GM12878 (cell line): ENCODE measurements at regions not wholly inside any gene's neighbourhood (a gene's known extent, or its start where the extent isn't known, plus 50 kb on each side); places are given as distances from the start of the nearest gene placed in this dataset.

Source experiments
- ATAC-seq: fragments of 200-7000 bp; cut with Tn5 transposase; 3 replicates; pipeline ENCODE4 v1.9.1; 2020; ENCODE audit warnings: mild to moderate bottlenecking, moderate library complexity
- BruUV-seq: library from RNA; stranded (reverse); fragments of 400-500 nt; replicated peaks from 2 replicates; lab custom pipeline; 2021; lab: Mats Ljungman, UMichigan
- CTCF ChIA-PET: fragments of 300-600 bp; sonication (Branson Sonifier 250); formaldehyde crosslinking; extraction: SDS; loops from one replicate; lab custom pipeline; 2021; ENCODE audit warnings: inconsistent platforms; lab: Yijun Ruan, JAX
- POLR2A ChIA-PET: fragments of 350-600 bp; formaldehyde crosslinking; extraction: SDS; loops from one replicate; lab custom pipeline; 2021; ENCODE audit warnings: inconsistent platforms; lab: Charles Lee
- RAD21 ChIA-PET: fragments of 300-600 bp; sonication (Branson Sonifier 250); formaldehyde crosslinking; loops from one replicate; lab custom pipeline; 2023; ENCODE audit warnings: antibody characterized with exemption; ENCODE audit not compliant: unreplicated experiment; lab: Charles Lee
- SMC1A ChIA-PET: fragments of 300-600 bp; sonication (Branson Sonifier 250); formaldehyde crosslinking; loops from one replicate; lab custom pipeline; 2023; ENCODE audit not compliant: unreplicated experiment, uncharacterized antibody; lab: Charles Lee
- DNase-seq: peaks from one replicate; pipeline ENCODE4 v3.0.0-alpha.2; 2011; ENCODE audit warnings: low read depth, low spot score
- FAIRE-seq: peaks from 3 replicates; lab custom pipeline; 2011; peaks lifted over from hg19 to GRCh38; lab: Jason Lieb, UNC
- H2AFZ ChIP-seq: 2 replicates; pipeline ENCODE4 v1.6.0; 2011; ENCODE audit warnings: low read depth, low read length, control low read depth; ENCODE audit not compliant: control insufficient read depth
- H3K27ac ChIP-seq: 2 replicates; pipeline ENCODE4 v1.5.1; 2011; ENCODE audit warnings: control low read depth; ENCODE audit not compliant: control insufficient read depth, insufficient read depth
- H3K27me3 ChIP-seq, 2 experiments: replicated peaks in 1 of 2; 2 replicates each; pipeline versions ENCODE4 v1.6.0 to v1.6.1; 2011; ENCODE audit warnings: low read length in 1 of 2; ENCODE audit not compliant: control insufficient read depth in 2 of 2, insufficient read depth in 2 of 2
- H3K36me3 ChIP-seq, 2 experiments: 2 replicates each; pipeline ENCODE4 v1.5.1; 2011; ENCODE audit warnings: low read length in 1 of 2; ENCODE audit not compliant: control insufficient read depth in 2 of 2, insufficient read depth in 2 of 2
- H3K4me1 ChIP-seq: 2 replicates; pipeline ENCODE4 v1.6.1; 2011; ENCODE audit warnings: mild to moderate bottlenecking, low read length, moderate library complexity, mixed read lengths; ENCODE audit not compliant: control insufficient read depth, insufficient read depth
- H3K4me2 ChIP-seq: 2 replicates; pipeline ENCODE4 v1.6.0; 2011; ENCODE audit warnings: control low read depth; ENCODE audit not compliant: control insufficient read depth, insufficient read depth
- H3K4me3 ChIP-seq: fragments of 200-600 bp; sonication (generic); 2 replicates; pipeline ENCODE4 v1.5.1; 2016
- H3K79me2 ChIP-seq: 2 replicates; pipeline ENCODE4 v1.6.0; 2011; ENCODE audit warnings: low read length; ENCODE audit not compliant: control insufficient read depth, insufficient read depth
- H3K9ac ChIP-seq: 2 replicates; pipeline ENCODE4 v1.8.0; 2011; ENCODE audit warnings: low read length, control low read depth, mixed read lengths; ENCODE audit not compliant: control insufficient read depth, insufficient read depth
- H3K9me3 ChIP-seq: replicated peaks from 3 replicates; pipeline ENCODE4 v1.5.1; 2011; ENCODE audit warnings: mild to moderate bottlenecking, low read length; ENCODE audit not compliant: control insufficient read depth, insufficient read depth
- H4K20me1 ChIP-seq: 2 replicates; pipeline ENCODE4 v1.6.0; 2011; ENCODE audit not compliant: control insufficient read depth, insufficient read depth
- BHLHE40 ChIP-seq, 2 experiments: fragments of 450-650 bp in 1 of 2; IDR thresholded peaks; 2 replicates each; pipeline ENCODE4 v1.6.1; 2011 to 2017; ENCODE audit warnings: low read depth in 2 of 2, borderline replicate concordance in 1 of 2, improper control_type of control experiment in 1 of 2, low read length in 1 of 2, mild to moderate bottlenecking in 1 of 2
- FOXM1 ChIP-seq: IDR thresholded peaks from 2 replicates; pipeline ENCODE4 v1.6.1; 2012; ENCODE audit warnings: low read depth, mild to moderate bottlenecking, inconsistent platforms, low read length, moderate library complexity
- KDM1A ChIP-seq: fragments of 200-600 bp; sonication (generic); IDR thresholded peaks from 2 replicates; pipeline ENCODE4 v1.6.1; 2016; ENCODE audit warnings: borderline replicate concordance
- MEF2B ChIP-seq: fragments of 450-650 bp; IDR thresholded peaks from 2 replicates; pipeline ENCODE4 v1.6.1; 2018; ENCODE audit warnings: mild to moderate bottlenecking, moderate library complexity; ENCODE audit not compliant: partially characterized antibody, poor library complexity, severe bottlenecking
- PBX3 ChIP-seq: IDR thresholded peaks from 2 replicates; pipeline ENCODE4 v1.6.1; 2011; ENCODE audit warnings: mild to moderate bottlenecking, low read depth, low read length, moderate library complexity; ENCODE audit not compliant: insufficient replicate concordance
- RCOR1 ChIP-seq: conservative IDR thresholded peaks from 2 replicates; pipeline ENCODE4 v1.6.1; 2012; ENCODE audit warnings: low read depth, low read length, improper control_type of control experiment
- TCF3 ChIP-seq: IDR thresholded peaks from 2 replicates; pipeline ENCODE4 v1.6.1; 2012; ENCODE audit warnings: low read depth, mild to moderate bottlenecking, low read length, borderline replicate concordance; ENCODE audit not compliant: insufficient read depth
- YBX1 ChIP-seq: fragments of 450-650 bp; IDR thresholded peaks from 2 replicates; pipeline ENCODE4 v1.6.1; 2016; ENCODE audit warnings: antibody characterized with exemption
- ZSCAN29 ChIP-seq: fragments of 450-650 bp; IDR thresholded peaks from 2 replicates; pipeline ENCODE4 v1.6.1; 2017; ENCODE audit warnings: mild to moderate bottlenecking, moderate library complexity
- WGBS: methylation state at CpG from one replicate; pipeline ENCODE4 v1.1.6; 2016; ENCODE audit warnings: low lambda C conversion rate; ENCODE audit not compliant: insufficient replicate concordance, insufficient coverage; ENCODE audit errors: missing lambda C conversion rate; 5-methylcytosine and 5-hydroxymethylcytosine counted together
- in situ Hi-C: fragments of 300-500 bp; cut with MboI; formaldehyde crosslinking; loops from 9 replicates; pipeline ENCODE4 v1.14.3; 2018; ENCODE audit warnings: mixed read lengths
- intact Hi-C: fragments of 100-400 bp; cut with micrococcal nuclease; formaldehyde crosslinking; loops from one replicate; pipeline ENCODE4 v1.14.2; 2022; ENCODE audit not compliant: unreplicated experiment
- TF ChIP-seq, protein P1 (sequence below): fragments of 150-350 bp; IDR thresholded peaks from 2 replicates; pipeline ENCODE4 v1.6.1; 2016; ENCODE audit warnings: low read depth, low read length

GRCh38 chr6:40685862-40686261 lies 98.7 kb upstream of the LRFN2 start:
- DNase-seq = no peak
- Histone ChIP-seq H3K27me3 (no peaks in the 10 kb centered on the region; a peak in 2 of 4 replicates), H3K9ac (no peak overlapping the region), H2AFZ (no peak overlapping the region), H3K36me3 (no peaks in the 10 kb centered on the region), H4K20me1 (no peaks in the 10 kb centered on the region), H3K4me3 (no peak overlapping the region), H3K9me3 (no peaks in the 10 kb centered on the region; the same call in 2 of the 3 replicates), H3K4me2 (no peak overlapping the region), H3K4me1 (no peaks in the 10 kb centered on the region), H3K27ac (no peak overlapping the region), H3K79me2 (no peaks in the 10 kb centered on the region)
- 2% methylated on average over 6 of the region's 6 CpGs for WGBS
- SMC1A ChIA-PET = no interaction called here
- RAD21 ChIA-PET = no interaction called here
- no peak for FAIRE-seq
- CTCF ChIA-PET = no interaction called here
- BruUV-seq = no TSS peak
- in situ Hi-C loops = no loop called here
- POLR2A ChIA-PET = no interaction called here
- intact Hi-C loops = no loop called here
- TF ChIP-seq ZSCAN29 (no peak), FOXM1 (no peak), YBX1 (no peak), KDM1A (no peak)
- ATAC-seq = no peak

GRCh38 chr6:40681622-40682021 lies 94.5 kb upstream of the LRFN2 start:
- ChIA-PET CTCF (no interaction called here), SMC1A (interaction anchor here (1.2 kb wide), 1 partner anchor 10 kb away, joined by 3 read pairs; no protein-coding TSS in a partner anchor), POLR2A (interaction anchor here (0.5 kb wide), 1 partner anchor 855 kb away, joined by 3 read pairs; no protein-coding TSS in a partner anchor), RAD21 (no interaction called here)
- WGBS = 24% methylated on average over 3 of the region's 3 CpGs
- BruUV-seq = no TSS peak
- no peak overlapping the region for H3K4me3 ChIP-seq
- H3K27ac ChIP-seq = no peak overlapping the region
- DNase-seq (no peak), FAIRE-seq (no peak), ATAC-seq (no peak)
- H3K27me3 ChIP-seq = no peaks in the 10 kb centered on the region; a peak in 3 of 4 replicates
- no peaks in the 10 kb centered on the region for H4K20me1 ChIP-seq
- in situ Hi-C loops = no loop called here
- H3K9ac ChIP-seq = no peak overlapping the region
- no peaks in the 10 kb centered on the region; the same call in 2 of the 3 replicates for H3K9me3 ChIP-seq
- intact Hi-C loops = no loop called here
- H3K36me3 ChIP-seq = no peaks in the 10 kb centered on the region
- H2AFZ ChIP-seq = no peak overlapping the region
- no peaks in the 10 kb centered on the region for H3K4me1 ChIP-seq
- no peaks in the 10 kb centered on the region for H3K79me2 ChIP-seq
- no peak overlapping the region for H3K4me2 ChIP-seq
- no peak for TF ChIP-seq BHLHE40 (IDR thresholded peaks at IDR 0.05; ENCODE audit: borderline replicate concordance in 1 of 2, low read depth in 2 of 2, low read length in 1 of 2)
- TF ChIP-seq, protein P1, sequence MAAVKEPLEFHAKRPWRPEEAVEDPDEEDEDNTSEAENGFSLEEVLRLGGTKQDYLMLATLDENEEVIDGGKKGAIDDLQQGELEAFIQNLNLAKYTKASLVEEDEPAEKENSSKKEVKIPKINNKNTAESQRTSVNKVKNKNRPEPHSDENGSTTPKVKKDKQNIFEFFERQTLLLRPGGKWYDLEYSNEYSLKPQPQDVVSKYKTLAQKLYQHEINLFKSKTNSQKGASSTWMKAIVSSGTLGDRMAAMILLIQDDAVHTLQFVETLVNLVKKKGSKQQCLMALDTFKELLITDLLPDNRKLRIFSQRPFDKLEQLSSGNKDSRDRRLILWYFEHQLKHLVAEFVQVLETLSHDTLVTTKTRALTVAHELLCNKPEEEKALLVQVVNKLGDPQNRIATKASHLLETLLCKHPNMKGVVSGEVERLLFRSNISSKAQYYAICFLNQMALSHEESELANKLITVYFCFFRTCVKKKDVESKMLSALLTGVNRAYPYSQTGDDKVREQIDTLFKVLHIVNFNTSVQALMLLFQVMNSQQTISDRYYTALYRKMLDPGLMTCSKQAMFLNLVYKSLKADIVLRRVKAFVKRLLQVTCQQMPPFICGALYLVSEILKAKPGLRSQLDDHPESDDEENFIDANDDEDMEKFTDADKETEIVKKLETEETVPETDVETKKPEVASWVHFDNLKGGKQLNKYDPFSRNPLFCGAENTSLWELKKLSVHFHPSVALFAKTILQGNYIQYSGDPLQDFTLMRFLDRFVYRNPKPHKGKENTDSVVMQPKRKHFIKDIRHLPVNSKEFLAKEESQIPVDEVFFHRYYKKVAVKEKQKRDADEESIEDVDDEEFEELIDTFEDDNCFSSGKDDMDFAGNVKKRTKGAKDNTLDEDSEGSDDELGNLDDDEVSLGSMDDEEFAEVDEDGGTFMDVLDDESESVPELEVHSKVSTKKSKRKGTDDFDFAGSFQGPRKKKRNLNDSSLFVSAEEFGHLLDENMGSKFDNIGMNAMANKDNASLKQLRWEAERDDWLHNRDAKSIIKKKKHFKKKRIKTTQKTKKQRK = no peak
- TF ChIP-seq KDM1A = no peak
- TF ChIP-seq PBX3 = no peak
- TF ChIP-seq MEF2B = no peak
- TF ChIP-seq TCF3 = no peak
- TF ChIP-seq RCOR1 = no peak
